ENCODE measurements at regions not wholly inside any gene's neighbourhood (a gene's known extent, or its start where the extent isn't known, plus 50 kb on each side); places are given as distances from the start of the nearest gene placed in this dataset.

DNA sequence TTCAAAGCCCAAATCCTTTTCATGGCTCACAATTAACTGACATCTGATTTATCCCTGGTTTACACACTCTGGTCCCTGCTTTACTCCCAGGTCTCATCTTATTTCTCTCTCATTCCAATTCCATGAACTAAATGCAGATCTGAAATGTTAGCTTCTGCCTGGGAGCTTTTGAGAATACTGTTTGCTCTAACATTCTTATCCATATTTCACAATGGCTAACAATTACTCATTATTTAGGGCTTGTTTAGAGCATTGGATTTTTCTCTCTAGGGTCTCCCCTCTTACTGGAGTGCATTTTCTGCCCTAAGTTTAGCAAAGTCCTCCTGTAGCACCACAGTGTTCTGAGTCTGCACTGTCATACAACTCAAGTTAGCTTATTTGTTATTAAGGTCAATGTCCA, 121.5 kb upstream of the HCRTR2 start:
- Histone ChIP-seq H3K36me3 (ENCODE audit: control insufficient read depth in 4 of 4, insufficient read depth in 3 of 4, low read depth in 1 of 4, low read length in 3 of 4) (no peaks in the 10 kb centered on the region), H3K4me1 (ENCODE audit: control insufficient read depth in 4 of 4, insufficient read depth in 4 of 4, low read length in 3 of 4) (no peaks in the 10 kb centered on the region), H3K27ac (ENCODE audit: low read depth in 1 of 2, low read length in 2 of 2) (no peak overlapping the region), H3K27me3 (ENCODE audit: control insufficient read depth in 4 of 4, insufficient read depth in 4 of 4, low read length in 3 of 4) (no peaks in the 10 kb centered on the region), H3K9me3 (ENCODE audit: control insufficient read depth in 4 of 4, low read length in 3 of 4) (no peaks in the 10 kb centered on the region), H3K4me3 (ENCODE audit: low read depth in 1 of 3, low read length in 3 of 3) (no peak overlapping the region), H3K9ac (ENCODE audit: low read depth in 1 of 2, low read length in 2 of 2) (no peak overlapping the region)
- no peak for DNase-seq (ENCODE audit: low spot score)
- TF ChIP-seq, protein P1, sequence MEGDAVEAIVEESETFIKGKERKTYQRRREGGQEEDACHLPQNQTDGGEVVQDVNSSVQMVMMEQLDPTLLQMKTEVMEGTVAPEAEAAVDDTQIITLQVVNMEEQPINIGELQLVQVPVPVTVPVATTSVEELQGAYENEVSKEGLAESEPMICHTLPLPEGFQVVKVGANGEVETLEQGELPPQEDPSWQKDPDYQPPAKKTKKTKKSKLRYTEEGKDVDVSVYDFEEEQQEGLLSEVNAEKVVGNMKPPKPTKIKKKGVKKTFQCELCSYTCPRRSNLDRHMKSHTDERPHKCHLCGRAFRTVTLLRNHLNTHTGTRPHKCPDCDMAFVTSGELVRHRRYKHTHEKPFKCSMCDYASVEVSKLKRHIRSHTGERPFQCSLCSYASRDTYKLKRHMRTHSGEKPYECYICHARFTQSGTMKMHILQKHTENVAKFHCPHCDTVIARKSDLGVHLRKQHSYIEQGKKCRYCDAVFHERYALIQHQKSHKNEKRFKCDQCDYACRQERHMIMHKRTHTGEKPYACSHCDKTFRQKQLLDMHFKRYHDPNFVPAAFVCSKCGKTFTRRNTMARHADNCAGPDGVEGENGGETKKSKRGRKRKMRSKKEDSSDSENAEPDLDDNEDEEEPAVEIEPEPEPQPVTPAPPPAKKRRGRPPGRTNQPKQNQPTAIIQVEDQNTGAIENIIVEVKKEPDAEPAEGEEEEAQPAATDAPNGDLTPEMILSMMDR (IDR thresholded peaks at IDR 0.05; ENCODE audit: low read depth, low read length, missing input control): no peak

DNA sequence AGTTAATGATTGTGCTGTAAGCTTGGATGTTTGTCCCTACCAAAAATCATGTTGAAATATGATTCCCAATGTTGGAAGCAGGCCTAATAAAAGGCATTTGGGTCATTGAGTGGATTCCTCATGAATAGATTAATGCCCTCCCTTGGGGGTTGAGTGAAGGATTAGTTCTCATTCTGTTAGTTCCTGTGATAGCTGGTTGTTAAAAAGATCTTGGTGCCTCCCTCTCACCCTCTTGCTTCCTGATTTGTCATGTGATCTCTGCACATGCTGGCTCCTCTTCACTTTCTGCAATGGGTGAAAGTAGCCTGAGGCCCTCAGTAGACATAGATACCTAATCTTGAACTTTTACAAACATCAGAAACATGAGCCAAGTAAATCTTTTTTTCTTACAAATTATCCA, 115.6 kb upstream of the HCRTR2 start:
- no peak for DNase-seq (ENCODE audit: low spot score)
- no peaks in the 10 kb centered on the region for H3K27me3 ChIP-seq (ENCODE audit: control insufficient read depth in 4 of 4, insufficient read depth in 4 of 4, low read length in 3 of 4)
- H3K36me3 ChIP-seq (ENCODE audit: control insufficient read depth in 4 of 4, insufficient read depth in 3 of 4, low read depth in 1 of 4, low read length in 3 of 4): no peaks in the 10 kb centered on the region
- no peaks in the 10 kb centered on the region for H3K4me1 ChIP-seq (ENCODE audit: control insufficient read depth in 4 of 4, insufficient read depth in 4 of 4, low read length in 3 of 4)
- H3K4me3 ChIP-seq (ENCODE audit: low read depth in 1 of 3, low read length in 3 of 3): no peak overlapping the region
- TF ChIP-seq, protein P1 (IDR thresholded peaks at IDR 0.05; ENCODE audit: low read depth, low read length, missing input control): no peak
- TF ChIP-seq TAF1 (conservative IDR thresholded peaks at IDR 0.05) (no peak), FOXA1 (IDR thresholded peaks at IDR 0.05) (no peak), RAD21 (IDR thresholded peaks at IDR 0.05) (no peak), HNF4G (IDR thresholded peaks at IDR 0.05) (no peak), NR2F2 (IDR thresholded peaks at IDR 0.05) (no peak), SP1 (IDR thresholded peaks at IDR 0.05) (no peak), YY1 (IDR thresholded peaks at IDR 0.05) (no peak), JUND (IDR thresholded peaks at IDR 0.05) (no peak), FOXA2 (IDR thresholded peaks at IDR 0.05) (no peak), HNF4A (conservative IDR thresholded peaks at IDR 0.05) (no peak), RXRA (IDR thresholded peaks at IDR 0.05) (no peak), GABPA (IDR thresholded peaks at IDR 0.05 in 1 of 2, conservative IDR thresholded peaks at IDR 0.05 in 1 of 2) (no peak), EGR1 (IDR thresholded peaks at IDR 0.05; ENCODE audit: low read depth in 2 of 2) (no peak)
- TF ChIP-seq, protein P2, sequence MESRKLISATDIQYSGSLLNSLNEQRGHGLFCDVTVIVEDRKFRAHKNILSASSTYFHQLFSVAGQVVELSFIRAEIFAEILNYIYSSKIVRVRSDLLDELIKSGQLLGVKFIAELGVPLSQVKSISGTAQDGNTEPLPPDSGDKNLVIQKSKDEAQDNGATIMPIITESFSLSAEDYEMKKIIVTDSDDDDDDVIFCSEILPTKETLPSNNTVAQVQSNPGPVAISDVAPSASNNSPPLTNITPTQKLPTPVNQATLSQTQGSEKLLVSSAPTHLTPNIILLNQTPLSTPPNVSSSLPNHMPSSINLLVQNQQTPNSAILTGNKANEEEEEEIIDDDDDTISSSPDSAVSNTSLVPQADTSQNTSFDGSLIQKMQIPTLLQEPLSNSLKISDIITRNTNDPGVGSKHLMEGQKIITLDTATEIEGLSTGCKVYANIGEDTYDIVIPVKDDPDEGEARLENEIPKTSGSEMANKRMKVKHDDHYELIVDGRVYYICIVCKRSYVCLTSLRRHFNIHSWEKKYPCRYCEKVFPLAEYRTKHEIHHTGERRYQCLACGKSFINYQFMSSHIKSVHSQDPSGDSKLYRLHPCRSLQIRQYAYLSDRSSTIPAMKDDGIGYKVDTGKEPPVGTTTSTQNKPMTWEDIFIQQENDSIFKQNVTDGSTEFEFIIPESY (IDR thresholded peaks at IDR 0.05): no peak
- TF ChIP-seq, protein P3, sequence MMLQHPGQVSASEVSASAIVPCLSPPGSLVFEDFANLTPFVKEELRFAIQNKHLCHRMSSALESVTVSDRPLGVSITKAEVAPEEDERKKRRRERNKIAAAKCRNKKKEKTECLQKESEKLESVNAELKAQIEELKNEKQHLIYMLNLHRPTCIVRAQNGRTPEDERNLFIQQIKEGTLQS (IDR thresholded peaks at IDR 0.05): no peak
- TF ChIP-seq, protein P4, sequence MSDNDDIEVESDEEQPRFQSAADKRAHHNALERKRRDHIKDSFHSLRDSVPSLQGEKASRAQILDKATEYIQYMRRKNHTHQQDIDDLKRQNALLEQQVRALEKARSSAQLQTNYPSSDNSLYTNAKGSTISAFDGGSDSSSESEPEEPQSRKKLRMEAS (IDR thresholded peaks at IDR 0.05): no peak
- TF ChIP-seq, protein P5, sequence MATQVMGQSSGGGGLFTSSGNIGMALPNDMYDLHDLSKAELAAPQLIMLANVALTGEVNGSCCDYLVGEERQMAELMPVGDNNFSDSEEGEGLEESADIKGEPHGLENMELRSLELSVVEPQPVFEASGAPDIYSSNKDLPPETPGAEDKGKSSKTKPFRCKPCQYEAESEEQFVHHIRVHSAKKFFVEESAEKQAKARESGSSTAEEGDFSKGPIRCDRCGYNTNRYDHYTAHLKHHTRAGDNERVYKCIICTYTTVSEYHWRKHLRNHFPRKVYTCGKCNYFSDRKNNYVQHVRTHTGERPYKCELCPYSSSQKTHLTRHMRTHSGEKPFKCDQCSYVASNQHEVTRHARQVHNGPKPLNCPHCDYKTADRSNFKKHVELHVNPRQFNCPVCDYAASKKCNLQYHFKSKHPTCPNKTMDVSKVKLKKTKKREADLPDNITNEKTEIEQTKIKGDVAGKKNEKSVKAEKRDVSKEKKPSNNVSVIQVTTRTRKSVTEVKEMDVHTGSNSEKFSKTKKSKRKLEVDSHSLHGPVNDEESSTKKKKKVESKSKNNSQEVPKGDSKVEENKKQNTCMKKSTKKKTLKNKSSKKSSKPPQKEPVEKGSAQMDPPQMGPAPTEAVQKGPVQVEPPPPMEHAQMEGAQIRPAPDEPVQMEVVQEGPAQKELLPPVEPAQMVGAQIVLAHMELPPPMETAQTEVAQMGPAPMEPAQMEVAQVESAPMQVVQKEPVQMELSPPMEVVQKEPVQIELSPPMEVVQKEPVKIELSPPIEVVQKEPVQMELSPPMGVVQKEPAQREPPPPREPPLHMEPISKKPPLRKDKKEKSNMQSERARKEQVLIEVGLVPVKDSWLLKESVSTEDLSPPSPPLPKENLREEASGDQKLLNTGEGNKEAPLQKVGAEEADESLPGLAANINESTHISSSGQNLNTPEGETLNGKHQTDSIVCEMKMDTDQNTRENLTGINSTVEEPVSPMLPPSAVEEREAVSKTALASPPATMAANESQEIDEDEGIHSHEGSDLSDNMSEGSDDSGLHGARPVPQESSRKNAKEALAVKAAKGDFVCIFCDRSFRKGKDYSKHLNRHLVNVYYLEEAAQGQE (IDR thresholded peaks at IDR 0.05): no peak
- H3K9me3 ChIP-seq (ENCODE audit: control insufficient read depth in 4 of 4, low read length in 3 of 4): no peaks in the 10 kb centered on the region
- H3K27ac ChIP-seq (ENCODE audit: low read depth in 1 of 2, low read length in 2 of 2): no peak overlapping the region
- H3K9ac ChIP-seq (ENCODE audit: low read depth in 1 of 2, low read length in 2 of 2): no peak overlapping the region
